HuH-7 (cell line): ENCODE measurements at regions not wholly inside any gene's neighbourhood (a gene's known extent, or its start where the extent isn't known, plus 50 kb on each side); places are given as distances from the start of the nearest gene placed in this dataset.
A peak's percentile ranks its signal among the peaks of the same experiment; 100 is the strongest.
"Not testable (repeated sequence)": the region's sequence is repeated elsewhere in the genome, so short reads cannot be mapped to it uniquely, and the experiment has no call there.

ENCODE experiments used
- DNase-seq: peaks from one replicate; pipeline ENCODE4 v3.0.0; 2011; ENCODE audit warnings: low spot score

- no peak for DNase-seq
These were observed 894.1 kb upstream of the MIR17HG start for GRCh38 chr13:90453342-90453741.

- DNase-seq: no peak
These were observed 893.4 kb upstream of the MIR17HG start for GRCh38 chr13:90454002-90454636.

- DNase-seq: no peak
These were observed 892.4 kb upstream of the MIR17HG start for GRCh38 chr13:90455067-90455466.

GRCh38 chr13:90455823-90456222 lies 891.7 kb upstream of the MIR17HG start:
- DNase-seq: no peak

- no peak for DNase-seq
These were observed 886.1 kb upstream of the MIR17HG start for GRCh38 chr13:90461398-90461797.

GRCh38 chr13:90477216-90477615 lies 870.3 kb upstream of the MIR17HG start:
- no peak for DNase-seq

DNA sequence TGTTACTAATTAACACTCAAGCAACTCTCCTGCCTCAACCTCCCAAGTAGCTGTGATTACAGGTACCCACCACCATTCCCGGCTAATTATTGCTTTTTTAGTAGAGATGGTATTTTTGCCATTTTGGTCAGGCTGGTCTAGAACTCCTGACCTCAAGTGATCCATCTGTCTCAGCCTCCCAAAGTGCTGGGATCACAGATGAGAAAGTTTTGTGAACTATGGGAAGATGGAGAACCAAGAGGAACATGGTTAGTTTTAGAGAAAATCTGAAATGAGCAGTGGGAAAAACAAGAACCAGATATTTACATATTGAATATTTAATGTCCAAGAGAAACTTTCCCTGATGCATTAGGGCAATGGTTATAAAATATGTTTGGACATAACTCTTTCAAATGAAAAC lies 863.6 kb upstream of the MIR17HG start:
- DNase-seq: no peak

- no peak for DNase-seq
These were observed 862.1 kb upstream of the MIR17HG start for GRCh38 chr13:90485436-90485835.

- DNase-seq: no peak
These were observed 854.6 kb upstream of the MIR17HG start for GRCh38 chr13:90492872-90493271.

DNA sequence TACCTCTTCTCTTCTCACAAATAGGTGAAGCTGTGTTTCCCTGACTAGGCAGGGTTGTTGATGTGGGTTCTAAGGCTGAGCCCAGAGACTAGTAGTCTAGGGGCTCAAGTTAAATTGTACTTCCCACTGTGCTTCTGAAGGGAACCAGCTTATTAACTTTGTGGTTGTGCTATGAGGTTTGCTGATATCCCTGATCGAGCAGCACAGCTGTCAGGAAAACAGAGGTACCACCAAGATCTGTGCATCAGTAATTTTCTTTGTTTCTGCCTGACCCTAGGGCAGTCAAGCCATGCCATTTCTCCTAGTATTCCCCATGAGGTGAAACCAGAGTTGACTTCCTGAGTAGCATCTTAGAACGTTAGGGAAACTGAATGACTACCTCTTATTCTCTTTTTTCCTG lies 853.8 kb upstream of the MIR17HG start:
- DNase-seq: no peak

- not testable (repeated sequence) for DNase-seq
These were observed 852.6 kb upstream of the MIR17HG start for GRCh38 chr13:90494849-90495248.

DNA sequence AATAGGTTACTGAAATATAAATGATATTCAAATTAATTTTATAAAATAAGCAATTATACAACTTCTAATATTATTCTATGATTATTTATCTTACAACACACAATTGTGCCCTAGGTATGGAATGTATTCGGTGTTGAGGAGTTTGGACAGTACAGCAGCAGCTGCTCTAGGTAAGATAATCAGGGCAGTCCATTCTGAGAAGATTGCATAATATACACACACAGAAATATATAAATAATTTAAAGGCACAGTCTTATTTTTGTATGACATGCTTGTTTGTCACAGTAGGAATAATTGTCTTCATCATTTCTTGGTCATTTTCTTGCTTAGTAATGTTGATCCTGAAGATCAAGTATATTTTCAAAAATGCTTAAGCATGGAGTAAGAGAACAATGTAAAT lies 849.4 kb upstream of the MIR17HG start:
- DNase-seq: peak; percentile 5

- DNase-seq: no peak
These were observed 848.7 kb upstream of the MIR17HG start for GRCh38 chr13:90498816-90499215.

- DNase-seq: no peak
These were observed 846.9 kb upstream of the MIR17HG start for GRCh38 chr13:90500569-90500968.

- no peak for DNase-seq
These were observed 845.3 kb upstream of the MIR17HG start for GRCh38 chr13:90502153-90502552.

DNA sequence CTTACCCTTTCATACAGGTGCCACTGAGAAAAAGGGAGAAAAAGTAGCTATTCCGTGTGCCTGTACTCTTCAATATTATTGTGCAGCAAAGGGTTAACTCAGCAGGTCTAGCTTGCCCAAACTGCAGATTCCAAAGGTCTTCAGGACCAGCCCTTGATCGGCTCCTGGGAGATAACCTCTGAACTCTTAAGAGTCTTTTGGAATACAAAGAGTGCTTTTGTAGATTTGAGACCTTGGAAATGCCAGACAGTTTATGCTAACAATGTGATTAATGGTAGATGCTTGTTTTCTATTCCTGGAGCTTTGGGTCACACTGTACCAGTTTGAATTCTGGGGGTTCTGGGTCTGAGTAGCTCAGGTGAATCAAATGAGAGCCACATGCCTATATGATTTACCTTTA lies 844.7 kb upstream of the MIR17HG start:
- DNase-seq: no peak

GRCh38 chr13:90510319-90510718 lies 837.2 kb upstream of the MIR17HG start:
- DNase-seq: no peak

DNA sequence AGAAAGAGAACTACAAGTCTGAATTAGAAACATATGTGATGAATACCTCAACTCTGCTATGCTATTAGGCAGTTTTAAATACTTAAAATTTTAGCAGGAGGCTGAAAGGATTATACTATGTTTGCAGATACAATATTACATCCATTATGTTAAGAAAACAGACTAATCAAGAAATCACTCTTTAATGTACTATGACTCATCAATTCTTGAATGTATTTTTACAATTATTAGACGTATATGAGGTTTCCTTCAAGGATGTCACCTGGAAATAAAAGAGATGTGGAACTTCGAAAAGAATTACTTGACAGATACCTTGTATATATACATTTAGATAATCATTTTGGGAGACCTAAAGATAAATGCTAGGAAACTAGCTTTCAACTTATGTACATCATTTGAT lies 835.6 kb upstream of the MIR17HG start:
- no peak for DNase-seq

DNA sequence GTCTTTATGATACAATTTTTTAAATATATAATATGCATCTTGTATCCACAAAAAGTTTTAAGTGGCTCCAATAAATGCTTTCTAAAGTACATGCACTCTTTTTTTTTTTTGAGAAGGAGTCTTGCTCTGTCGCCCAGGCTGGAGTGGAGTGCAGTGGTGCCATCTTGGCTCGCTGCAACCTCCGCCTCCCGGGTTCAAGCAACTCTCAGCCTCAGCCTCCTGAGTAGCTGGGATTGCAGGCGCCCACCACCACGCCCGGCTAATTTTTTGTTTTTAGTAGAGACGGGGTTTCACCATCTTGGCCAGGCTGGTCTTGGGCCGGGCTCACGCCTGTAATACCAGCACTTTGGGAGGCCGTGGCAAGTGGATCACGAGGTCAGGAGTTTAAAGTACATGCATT lies 832.8 kb upstream of the MIR17HG start:
- not testable (repeated sequence) for DNase-seq

GRCh38 chr13:90518417-90518816 lies 829.1 kb upstream of the MIR17HG start:
- DNase-seq: no peak

GRCh38 chr13:90519157-90519556 lies 828.3 kb upstream of the MIR17HG start:
- DNase-seq: no peak

DNA sequence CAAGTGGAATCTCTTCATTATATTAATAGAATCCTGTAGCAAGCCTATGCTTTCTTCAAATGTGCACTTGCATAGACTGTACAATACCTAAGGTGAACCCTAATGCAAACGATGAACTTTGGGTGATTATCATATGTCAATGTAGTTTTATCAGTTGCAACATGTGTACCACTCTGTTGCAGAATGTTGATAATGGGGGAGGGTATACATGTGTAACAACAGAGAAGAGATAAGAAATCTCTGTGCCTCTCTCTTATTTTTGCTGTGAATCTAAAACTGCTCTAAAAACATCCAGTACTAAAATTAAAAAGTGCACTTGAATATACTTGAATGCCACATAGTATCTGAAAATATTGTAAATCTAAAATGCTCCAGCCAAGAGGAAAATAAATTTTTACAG lies 820.8 kb upstream of the MIR17HG start:
- no peak for DNase-seq

DNA sequence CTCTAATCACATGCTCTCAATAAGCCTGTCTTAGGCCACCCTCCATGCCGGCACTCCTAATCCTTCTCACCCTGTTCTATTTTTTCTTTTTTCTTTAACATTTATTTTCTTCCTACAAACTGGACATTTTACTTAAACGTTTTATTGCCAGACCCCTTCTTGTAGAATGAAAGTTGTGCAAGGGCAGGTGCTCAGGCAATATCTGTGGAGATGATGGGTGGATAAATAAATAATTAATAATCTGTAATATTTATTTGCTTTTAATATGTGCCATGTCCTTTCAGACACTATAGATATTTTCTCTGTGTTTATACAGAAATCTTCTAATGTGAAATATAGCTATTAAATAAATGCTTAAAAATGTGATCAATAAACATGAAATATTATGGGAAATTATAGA lies 815.7 kb upstream of the MIR17HG start:
- no peak for DNase-seq

DNA sequence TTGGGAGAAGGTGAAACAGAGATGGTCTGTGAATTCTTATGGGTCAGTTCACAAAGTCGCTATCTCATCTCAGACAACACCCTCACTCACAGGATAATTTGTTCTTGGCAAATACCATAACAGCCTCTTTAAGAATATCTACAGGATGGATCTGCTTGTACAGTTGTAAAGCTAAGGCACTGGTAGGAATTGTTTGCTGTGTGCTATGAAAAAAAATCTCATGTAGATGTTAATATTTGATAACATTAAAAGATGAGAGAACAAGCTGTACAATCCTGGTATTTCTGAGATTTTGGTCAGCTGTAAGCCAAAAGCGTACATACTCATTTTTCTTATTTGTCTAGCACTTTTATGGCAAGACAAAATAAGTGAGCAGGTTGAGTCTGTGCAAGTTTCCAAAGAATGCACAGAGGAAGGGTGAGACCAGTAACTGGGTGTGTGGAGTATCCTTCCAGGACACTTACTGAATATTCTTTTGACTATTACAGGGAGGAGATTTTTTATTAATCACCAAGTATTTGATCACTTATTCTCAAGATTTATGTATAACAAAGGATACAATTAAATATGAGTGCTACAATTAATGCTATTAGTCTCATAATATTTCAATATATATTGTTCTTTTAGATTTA lies 814.5 kb upstream of the MIR17HG start:
- no peak for DNase-seq
